ENCODE measurements at regions not wholly inside any gene's neighbourhood (a gene's known extent, or its start where the extent isn't known, plus 50 kb on each side); places are given as distances from the start of the nearest gene placed in this dataset.

DNA sequence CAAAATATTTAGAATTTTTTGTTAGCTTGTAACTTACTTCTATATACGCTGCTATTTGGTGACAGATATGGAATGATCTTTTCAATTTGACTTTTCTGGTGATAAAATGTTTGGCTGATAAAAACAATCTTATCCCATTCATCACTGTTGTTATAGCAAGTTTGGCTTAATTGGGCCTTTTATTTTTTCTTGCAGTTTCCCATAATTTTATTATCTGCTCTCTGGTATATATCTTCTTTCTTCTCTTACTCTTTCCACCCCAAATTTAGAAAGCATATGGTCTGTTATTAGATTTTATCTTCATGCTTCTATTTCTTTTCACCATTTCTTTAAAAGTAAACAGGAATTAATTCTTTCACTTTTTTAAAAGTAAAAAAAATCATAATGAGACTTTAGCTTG, 474.4 kb downstream of the TLE1 start:
- no peaks in the 10 kb centered on the region for H3F3A ChIP-seq (ENCODE audit: insufficient read depth, low read length)
- DNase-seq, result no peak
- H3K4me3 ChIP-seq (ENCODE audit: low read length), result no peak overlapping the region
- H3K9me3 ChIP-seq (replicated peaks; ENCODE audit: insufficient read depth, low read length), result no peaks in the 10 kb centered on the region
- no peaks in the 10 kb centered on the region for H3K27me3 ChIP-seq (replicated peaks; ENCODE audit: insufficient read depth, low read length)
- no peaks in the 10 kb centered on the region for H3K9me2 ChIP-seq (replicated peaks; ENCODE audit: insufficient read depth, low read length)
- TF ChIP-seq CTCF (IDR thresholded peaks at IDR 0.05; ENCODE audit: low read length), result no peak
- TF ChIP-seq EZH2phosphoT487 (IDR thresholded peaks at IDR 0.05; ENCODE audit: low read length), result no peak
- TF ChIP-seq EZH2 (optimal IDR thresholded peaks at IDR 0.05; ENCODE audit: low read depth, low read length), result no peak
- no peaks in the 10 kb centered on the region for H3K4me1 ChIP-seq (ENCODE audit: low read length)
- H3K79me2 ChIP-seq (ENCODE audit: low read length), result no peaks in the 10 kb centered on the region
- H3K27ac ChIP-seq (ENCODE audit: low read length), result no peak overlapping the region
- H4K20me1 ChIP-seq (ENCODE audit: insufficient read depth, low read length), result no peaks in the 10 kb centered on the region
- no peak overlapping the region for H3K9ac ChIP-seq (ENCODE audit: low read length)
- no peak overlapping the region for H2AFZ ChIP-seq (ENCODE audit: low read length)
- H3K36me3 ChIP-seq (replicated peaks; ENCODE audit: insufficient read depth, low read length), result no peaks in the 10 kb centered on the region
- no peak overlapping the region for H3K4me2 ChIP-seq (ENCODE audit: low read depth, low read length)

DNA sequence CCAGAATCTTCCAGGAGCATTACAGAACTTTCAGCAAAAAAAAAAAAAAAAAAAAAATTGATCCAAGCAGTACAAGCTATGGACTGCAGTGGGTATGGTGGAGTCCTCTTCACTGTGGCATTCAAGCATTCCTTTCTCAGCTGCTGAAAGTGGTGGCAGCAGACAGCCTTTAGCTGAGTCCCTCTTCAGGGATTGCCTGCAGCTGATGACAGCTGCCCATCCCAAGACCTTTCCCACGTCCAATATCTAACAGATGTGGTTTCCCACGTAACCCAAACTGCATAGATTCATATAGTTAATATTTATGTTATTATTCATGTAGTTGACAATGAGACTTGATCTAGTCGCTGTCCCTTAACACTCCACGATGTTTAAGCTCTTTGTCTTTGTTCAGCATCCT, 475.9 kb downstream of the TLE1 start:
- no peaks in the 10 kb centered on the region for H3K27me3 ChIP-seq (replicated peaks; ENCODE audit: insufficient read depth, low read length)
- H3K4me3 ChIP-seq (ENCODE audit: low read length), result no peak overlapping the region
- H3K9ac ChIP-seq (ENCODE audit: low read length), result no peak overlapping the region
- no peak for DNase-seq
- no peaks in the 10 kb centered on the region for H3K79me2 ChIP-seq (ENCODE audit: low read length)
- no peaks in the 10 kb centered on the region for H3K9me2 ChIP-seq (replicated peaks; ENCODE audit: insufficient read depth, low read length)
- no peaks in the 10 kb centered on the region for H3K36me3 ChIP-seq (replicated peaks; ENCODE audit: insufficient read depth, low read length)
- TF ChIP-seq CTCF (IDR thresholded peaks at IDR 0.05; ENCODE audit: low read length), result no peak
- no peak for TF ChIP-seq EZH2phosphoT487 (IDR thresholded peaks at IDR 0.05; ENCODE audit: low read length)
- no peak for TF ChIP-seq EZH2 (optimal IDR thresholded peaks at IDR 0.05; ENCODE audit: low read depth, low read length)
- no peaks in the 10 kb centered on the region for H3K9me3 ChIP-seq (replicated peaks; ENCODE audit: insufficient read depth, low read length)
- no peaks in the 10 kb centered on the region for H3F3A ChIP-seq (ENCODE audit: insufficient read depth, low read length)
- no peak overlapping the region for H3K27ac ChIP-seq (ENCODE audit: low read length)
- H3K4me2 ChIP-seq (ENCODE audit: low read depth, low read length), result no peak overlapping the region
- H2AFZ ChIP-seq (ENCODE audit: low read length), result no peak overlapping the region
- no peaks in the 10 kb centered on the region for H3K4me1 ChIP-seq (ENCODE audit: low read length)
- H4K20me1 ChIP-seq (ENCODE audit: insufficient read depth, low read length), result no peaks in the 10 kb centered on the region

GRCh38 chr9:81211741-81212140, 477.6 kb downstream of the TLE1 start:
- Histone ChIP-seq H3K4me2 (ENCODE audit: low read depth, low read length) (no peak overlapping the region), H3F3A (ENCODE audit: insufficient read depth, low read length) (no peaks in the 10 kb centered on the region), H3K27me3 (replicated peaks; ENCODE audit: insufficient read depth, low read length) (no peaks in the 10 kb centered on the region), H3K4me1 (ENCODE audit: low read length) (no peaks in the 10 kb centered on the region), H3K9ac (ENCODE audit: low read length) (no peak overlapping the region), H3K36me3 (replicated peaks; ENCODE audit: insufficient read depth, low read length) (no peaks in the 10 kb centered on the region), H3K4me3 (ENCODE audit: low read length) (no peak overlapping the region), H3K27ac (ENCODE audit: low read length) (no peak overlapping the region), H2AFZ (ENCODE audit: low read length) (no peak overlapping the region), H4K20me1 (ENCODE audit: insufficient read depth, low read length) (no peaks in the 10 kb centered on the region), H3K9me2 (replicated peaks; ENCODE audit: insufficient read depth, low read length) (no peaks in the 10 kb centered on the region), H3K79me2 (ENCODE audit: low read length) (no peaks in the 10 kb centered on the region), H3K9me3 (replicated peaks; ENCODE audit: insufficient read depth, low read length) (no peaks in the 10 kb centered on the region)
- TF ChIP-seq EZH2 (optimal IDR thresholded peaks at IDR 0.05; ENCODE audit: low read depth, low read length) (no peak), CTCF (IDR thresholded peaks at IDR 0.05; ENCODE audit: low read length) (no peak), EZH2phosphoT487 (IDR thresholded peaks at IDR 0.05; ENCODE audit: low read length) (no peak)
- DNase-seq, result no peak
